DND-41 (cell line): ENCODE measurements at regions not wholly inside any gene's neighbourhood (a gene's known extent, or its start where the extent isn't known, plus 50 kb on each side); places are given as distances from the start of the nearest gene placed in this dataset.

Experiments used
- CTCF ChIP-seq: IDR thresholded peaks from 2 replicates; pipeline ENCODE4 v1.5.1; 2012; ENCODE audit warnings: borderline replicate concordance, low read length, moderate library complexity, mild to moderate bottlenecking; ENCODE audit not compliant: poor library complexity, severe bottlenecking; ENCODE audit errors: extremely low read depth
- EZH2 ChIP-seq: IDR thresholded peaks from 3 replicates; pipeline ENCODE4 v1.6.1; 2012; ENCODE audit warnings: borderline replicate concordance, low read depth, mild to moderate bottlenecking, moderate library complexity, low read length, inconsistent platforms; ENCODE audit not compliant: severe bottlenecking

- no peak for TF ChIP-seq CTCF
- no peak for TF ChIP-seq EZH2
Measured at GRCh38 chr20:40192081-40192480, 497.0 kb downstream of the MAFB start.
